Breast epithelium (tissue), 3 donors: ENCODE measurements at regions not wholly inside any gene's neighbourhood (a gene's known extent, or its start where the extent isn't known, plus 50 kb on each side); places are given as distances from the start of the nearest gene placed in this dataset.

Experiments
- POLR2A ChIP-seq: fragments of 450-650 bp; IDR thresholded peaks from one replicate; pipeline ENCODE4 v1.6.1; 2016; ENCODE audit warnings: antibody characterized with exemption, mild to moderate bottlenecking, moderate library complexity
- TF ChIP-seq, protein P1 (sequence below), 3 donors: fragments of 450-650 bp; IDR thresholded peaks; one replicate each; pipeline ENCODE4 v1.5.1; 2016 to 2017; ENCODE audit warnings: antibody characterized with exemption in 3 of 3, mild to moderate bottlenecking in 3 of 3, moderate library complexity in 3 of 3

DNA sequence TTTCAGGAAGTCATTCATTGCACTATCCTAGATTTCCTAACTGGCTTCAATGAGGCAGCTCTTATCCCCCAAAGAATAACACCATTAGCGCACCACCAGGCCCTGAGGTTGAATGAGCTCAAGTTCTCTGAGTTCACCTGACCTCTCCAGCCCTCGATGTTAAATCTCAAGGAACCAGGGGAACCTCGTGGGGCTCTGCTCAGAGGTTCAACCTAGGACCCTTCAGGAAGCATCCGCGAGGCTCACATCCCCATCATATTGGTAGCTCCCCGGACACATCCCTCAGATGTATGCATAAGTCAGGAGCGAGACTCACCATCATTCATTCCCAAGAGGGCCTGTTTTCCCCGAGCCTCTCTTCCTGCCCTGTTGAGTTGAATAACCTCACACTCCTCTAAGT is 145.6 kb upstream of the KLHL29 start:
- TF ChIP-seq, protein P1, sequence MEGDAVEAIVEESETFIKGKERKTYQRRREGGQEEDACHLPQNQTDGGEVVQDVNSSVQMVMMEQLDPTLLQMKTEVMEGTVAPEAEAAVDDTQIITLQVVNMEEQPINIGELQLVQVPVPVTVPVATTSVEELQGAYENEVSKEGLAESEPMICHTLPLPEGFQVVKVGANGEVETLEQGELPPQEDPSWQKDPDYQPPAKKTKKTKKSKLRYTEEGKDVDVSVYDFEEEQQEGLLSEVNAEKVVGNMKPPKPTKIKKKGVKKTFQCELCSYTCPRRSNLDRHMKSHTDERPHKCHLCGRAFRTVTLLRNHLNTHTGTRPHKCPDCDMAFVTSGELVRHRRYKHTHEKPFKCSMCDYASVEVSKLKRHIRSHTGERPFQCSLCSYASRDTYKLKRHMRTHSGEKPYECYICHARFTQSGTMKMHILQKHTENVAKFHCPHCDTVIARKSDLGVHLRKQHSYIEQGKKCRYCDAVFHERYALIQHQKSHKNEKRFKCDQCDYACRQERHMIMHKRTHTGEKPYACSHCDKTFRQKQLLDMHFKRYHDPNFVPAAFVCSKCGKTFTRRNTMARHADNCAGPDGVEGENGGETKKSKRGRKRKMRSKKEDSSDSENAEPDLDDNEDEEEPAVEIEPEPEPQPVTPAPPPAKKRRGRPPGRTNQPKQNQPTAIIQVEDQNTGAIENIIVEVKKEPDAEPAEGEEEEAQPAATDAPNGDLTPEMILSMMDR (IDR thresholded peaks at IDR 0.05), result no peak
- TF ChIP-seq POLR2A, result no peak
